ENCODE measurements at regions not wholly inside any gene's neighbourhood (a gene's known extent, or its start where the extent isn't known, plus 50 kb on each side); places are given as distances from the start of the nearest gene placed in this dataset.

DNA sequence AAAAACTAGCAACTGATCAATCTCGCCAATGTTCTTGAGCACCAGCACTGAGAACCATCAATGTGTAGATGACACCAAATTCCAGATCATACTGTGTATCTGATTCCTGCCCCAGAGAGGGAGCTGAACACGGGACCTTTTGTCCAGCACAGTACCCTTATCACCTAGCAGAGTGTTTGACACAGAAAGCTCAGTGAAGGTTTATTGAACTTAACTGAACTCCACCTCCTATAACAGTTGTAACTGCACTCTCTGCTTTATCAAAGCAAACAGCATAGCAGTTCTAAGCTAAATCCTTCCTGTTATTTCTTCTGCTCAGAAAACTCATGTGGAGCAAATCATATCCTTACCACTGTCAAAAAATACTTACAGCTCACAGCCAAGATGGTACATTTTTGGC is 183.4 kb upstream of the SLCO3A1 start:
- DNase-seq (ENCODE audit: low read depth in 2 of 2): no peak

- DNase-seq (ENCODE audit: low read depth in 2 of 2): no peak
Measured at GRCh38 chr15:91678003-91678402, 175.5 kb upstream of the SLCO3A1 start.

DNA sequence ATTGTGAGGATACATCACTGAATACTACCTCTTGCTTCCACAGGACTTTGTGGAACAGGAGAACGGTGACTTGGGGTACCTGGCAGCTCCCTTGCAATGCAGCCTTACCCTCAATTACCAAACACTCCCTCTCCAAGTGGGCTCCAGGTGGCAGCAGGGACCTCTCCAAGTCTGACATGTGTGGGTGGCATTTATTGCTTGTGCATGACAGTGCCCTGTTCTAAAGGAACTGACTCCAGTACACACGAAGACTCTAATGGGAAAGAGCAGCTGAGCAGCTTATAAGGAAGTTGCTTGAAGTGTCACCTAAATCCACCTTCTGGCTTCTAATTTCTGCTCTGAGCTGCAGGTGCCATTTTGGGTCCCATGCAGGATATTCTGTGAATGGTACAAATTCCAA is 174.1 kb upstream of the SLCO3A1 start:
- no peak for DNase-seq (ENCODE audit: low read depth in 2 of 2)

- no peak for DNase-seq (ENCODE audit: low read depth in 2 of 2)
Measured at GRCh38 chr15:91685436-91685835, 168.1 kb upstream of the SLCO3A1 start.

DNA sequence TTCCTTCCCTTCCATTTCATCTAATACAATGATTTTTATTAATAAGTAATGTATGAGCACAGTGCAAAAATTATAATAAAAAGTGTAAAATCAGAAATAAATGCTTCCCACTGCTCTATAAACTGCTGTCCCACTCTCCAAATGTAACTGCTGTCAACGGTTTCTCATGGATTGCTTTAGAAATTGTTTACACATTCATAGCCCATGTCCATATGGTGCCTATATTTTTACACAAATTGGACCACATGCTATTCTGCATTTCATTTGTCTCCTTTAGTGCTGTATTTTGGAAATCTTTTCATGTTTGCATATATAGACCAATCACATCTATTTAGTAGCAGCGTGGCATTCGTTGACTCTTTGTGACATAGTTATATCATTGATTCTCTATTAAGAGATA is 164.7 kb upstream of the SLCO3A1 start:
- DNase-seq (ENCODE audit: low read depth in 2 of 2): no peak

DNA sequence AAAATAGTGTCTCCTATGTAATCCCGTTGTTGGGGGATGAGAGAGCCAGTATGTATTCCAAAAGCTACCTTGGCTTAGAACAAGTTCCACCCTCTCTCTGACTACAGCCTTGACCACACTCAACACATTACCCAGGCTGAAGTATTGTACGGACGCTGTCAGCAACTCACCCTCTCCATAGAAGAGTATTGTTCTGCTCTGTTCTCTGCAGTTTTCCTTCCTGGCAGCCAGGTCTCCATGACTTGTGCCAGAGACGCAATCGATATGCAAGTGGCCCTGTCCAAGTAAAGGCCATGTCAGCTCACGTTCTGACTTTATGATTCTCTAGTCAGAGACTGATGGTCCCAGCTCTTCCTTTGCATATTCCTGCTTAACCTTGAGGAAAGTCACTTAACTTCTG is 164.1 kb upstream of the SLCO3A1 start:
- no peak for DNase-seq (ENCODE audit: low read depth in 2 of 2)

GRCh38 chr15:91692596-91692995 is 160.9 kb upstream of the SLCO3A1 start:
- DNase-seq (ENCODE audit: low read depth in 2 of 2): no peak

DNA sequence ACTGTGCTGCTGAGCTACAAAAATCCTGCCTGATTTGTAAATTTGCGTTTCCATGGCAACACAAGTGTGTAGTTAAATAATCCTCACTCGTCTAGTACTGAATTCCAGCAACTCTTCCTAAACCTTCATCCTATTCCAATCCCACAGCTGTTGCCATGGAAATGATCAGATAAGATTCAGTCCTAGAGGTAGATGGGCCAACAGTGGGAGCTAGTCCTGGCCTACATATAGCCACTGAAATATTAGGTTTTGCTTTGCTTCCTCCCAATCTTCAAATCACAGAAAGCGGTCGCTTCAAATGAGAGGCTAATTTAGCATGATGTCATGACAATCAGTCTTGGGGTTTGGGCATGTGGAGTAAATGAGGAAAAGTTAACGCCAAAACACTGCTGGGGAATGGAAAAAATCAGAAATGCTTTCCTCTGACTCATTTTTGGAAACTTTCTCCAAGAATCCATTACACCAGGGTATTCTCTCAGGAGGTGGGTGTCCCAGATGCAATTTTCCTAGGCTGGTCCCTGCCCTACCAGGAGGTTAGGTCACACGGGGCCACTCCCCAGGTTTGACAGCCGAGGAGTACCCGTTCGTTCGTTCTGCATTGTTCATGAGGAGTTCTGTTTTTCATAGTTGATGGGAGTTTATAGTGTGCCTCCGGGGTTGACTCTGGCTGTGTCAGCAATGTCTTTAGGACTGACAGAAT is 159.2 kb upstream of the SLCO3A1 start:
- no peak for DNase-seq (ENCODE audit: low read depth in 2 of 2)

DNA sequence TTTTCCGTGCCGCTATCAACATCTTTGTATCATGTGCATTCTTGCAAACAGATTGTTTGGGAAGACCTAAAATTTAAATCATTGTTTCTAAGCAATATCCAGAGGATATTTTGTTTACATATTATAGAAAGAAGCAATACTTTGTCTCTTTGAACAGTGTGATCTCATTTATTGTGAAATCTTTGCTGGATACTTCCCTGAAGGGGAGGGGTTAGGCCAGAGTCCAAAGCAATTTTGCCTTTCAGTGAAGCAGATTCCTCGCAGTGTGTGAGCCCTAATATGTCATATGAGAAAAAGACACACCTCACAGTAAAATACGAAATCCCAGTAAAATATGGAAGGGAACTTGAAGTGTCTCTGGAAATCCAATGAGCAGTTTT is 158.7 kb upstream of the SLCO3A1 start:
- DNase-seq (ENCODE audit: low read depth in 2 of 2): no peak

DNA sequence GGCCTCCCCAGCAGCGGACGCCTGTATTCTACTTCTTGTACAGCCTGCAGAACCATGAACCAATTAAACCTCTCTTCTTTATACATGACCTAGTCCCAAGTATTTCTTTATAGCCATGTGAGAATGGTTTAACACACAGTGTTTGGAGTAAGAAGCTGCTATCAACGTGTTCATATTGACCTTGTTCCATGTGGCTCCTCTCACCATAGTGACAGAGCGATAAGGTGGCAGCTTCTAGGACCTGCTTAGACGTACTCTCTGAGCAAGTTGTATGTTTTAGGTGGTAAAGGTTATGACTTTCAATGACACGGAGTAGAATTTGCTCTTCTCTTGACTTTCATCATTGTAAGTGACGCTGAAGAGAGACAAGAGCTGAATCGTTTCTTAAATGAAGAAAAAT is 157.7 kb upstream of the SLCO3A1 start:
- DNase-seq (ENCODE audit: low read depth in 2 of 2): no peak

DNA sequence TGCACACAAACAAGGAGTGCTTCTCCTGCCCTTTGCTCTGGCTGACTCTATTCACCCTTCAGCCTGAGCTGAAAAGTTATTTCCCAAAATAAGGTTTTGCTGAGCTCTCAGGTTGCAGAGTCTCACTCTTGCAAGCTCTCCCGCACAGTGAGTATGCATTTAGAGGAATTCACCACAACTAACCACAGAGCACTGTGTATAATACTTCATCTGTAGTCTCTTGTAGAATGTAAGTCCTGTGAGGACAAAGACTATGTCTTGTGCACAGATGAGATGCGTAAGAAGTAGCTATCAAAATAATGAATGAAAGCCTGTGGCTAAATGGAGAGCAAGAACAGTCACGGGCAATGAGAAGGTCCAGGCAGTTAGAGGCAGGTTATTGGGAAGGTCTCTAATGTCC is 156.5 kb upstream of the SLCO3A1 start:
- no peak for DNase-seq (ENCODE audit: low read depth in 2 of 2)

- no peak for DNase-seq (ENCODE audit: low read depth in 2 of 2)
Measured at GRCh38 chr15:91698241-91698640, 155.3 kb upstream of the SLCO3A1 start.

- DNase-seq (ENCODE audit: low read depth in 2 of 2): no peak
Measured at GRCh38 chr15:91699741-91700140, 153.8 kb upstream of the SLCO3A1 start.

- DNase-seq (ENCODE audit: low read depth in 2 of 2): no peak
Measured at GRCh38 chr15:91703274-91703673, 150.2 kb upstream of the SLCO3A1 start.

GRCh38 chr15:91704343-91704742 is 149.2 kb upstream of the SLCO3A1 start:
- no peak for DNase-seq (ENCODE audit: low read depth in 2 of 2)

DNA sequence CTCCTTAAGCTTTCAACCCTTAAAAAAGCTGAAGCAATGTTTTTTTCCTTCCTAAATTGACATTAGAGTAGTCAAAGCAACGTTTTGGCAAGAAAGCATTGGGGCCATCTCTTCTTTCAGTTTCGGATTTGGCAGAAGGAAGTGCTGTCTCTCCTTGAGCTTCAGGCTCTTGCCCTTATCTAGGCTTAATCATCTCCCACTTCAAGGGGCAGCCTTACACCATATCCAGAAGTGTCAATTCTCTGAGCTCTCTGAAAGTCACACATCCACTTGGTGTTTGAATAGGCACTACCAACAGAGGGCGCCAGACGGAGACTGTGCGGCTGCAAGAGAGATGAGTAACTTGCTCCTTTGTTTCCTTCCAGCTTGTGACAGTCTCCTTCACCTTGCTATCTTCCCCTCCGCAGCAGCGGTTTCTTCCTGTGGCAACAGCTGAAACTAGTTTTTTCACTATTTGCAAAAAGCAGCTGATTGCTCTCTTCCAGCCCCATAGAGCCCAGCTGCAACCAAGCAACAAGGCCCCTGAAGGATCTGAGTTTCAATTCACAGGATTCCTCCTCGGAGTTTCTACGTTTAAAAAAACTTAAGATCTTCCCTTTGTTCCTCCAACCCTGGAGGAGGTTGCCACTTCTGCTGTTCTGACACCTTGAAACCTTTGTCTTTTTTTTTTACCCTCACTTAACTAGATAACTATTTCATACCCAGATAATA is 147.0 kb upstream of the SLCO3A1 start:
- DNase-seq (ENCODE audit: low read depth in 2 of 2): peak; percentile 65 to 84

DNA sequence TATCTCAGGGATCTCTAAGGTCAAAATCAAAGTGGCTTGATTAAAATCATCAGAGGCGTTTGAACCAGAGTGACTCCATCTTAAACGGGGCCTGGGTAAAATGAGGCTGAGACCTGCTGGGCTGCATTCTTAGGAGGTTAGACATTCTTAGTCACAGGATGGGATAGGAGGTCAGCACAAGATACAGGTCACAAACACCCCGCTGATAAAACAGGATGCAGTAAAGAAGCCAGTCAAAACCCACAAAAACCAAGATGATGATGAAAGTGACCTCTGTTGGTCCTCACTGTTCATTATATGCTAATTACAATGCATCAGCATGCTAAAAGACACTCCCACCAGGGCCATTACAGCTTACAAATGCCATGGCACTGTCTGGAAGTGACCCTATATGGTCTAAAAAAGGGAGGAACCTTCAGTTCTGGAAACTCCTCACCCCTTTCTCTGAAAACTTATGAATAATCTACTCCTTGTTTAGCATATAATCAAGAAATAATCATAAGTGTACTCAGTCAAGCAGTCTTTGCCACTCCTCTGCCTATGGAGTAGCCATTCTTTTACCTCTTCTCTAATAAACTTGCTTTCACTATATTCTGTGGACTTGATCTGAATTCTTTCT is 143.3 kb upstream of the SLCO3A1 start:
- no peak for DNase-seq (ENCODE audit: low read depth in 2 of 2)

GRCh38 chr15:91711384-91712033 is 142.0 kb upstream of the SLCO3A1 start:
- no peak for DNase-seq (ENCODE audit: low read depth in 2 of 2)

- DNase-seq (ENCODE audit: low read depth in 2 of 2): no peak
Measured at GRCh38 chr15:91712286-91712685, 141.2 kb upstream of the SLCO3A1 start.

GRCh38 chr15:91716536-91716935 is 137.0 kb upstream of the SLCO3A1 start:
- no peak for DNase-seq (ENCODE audit: low read depth in 2 of 2)

DNA sequence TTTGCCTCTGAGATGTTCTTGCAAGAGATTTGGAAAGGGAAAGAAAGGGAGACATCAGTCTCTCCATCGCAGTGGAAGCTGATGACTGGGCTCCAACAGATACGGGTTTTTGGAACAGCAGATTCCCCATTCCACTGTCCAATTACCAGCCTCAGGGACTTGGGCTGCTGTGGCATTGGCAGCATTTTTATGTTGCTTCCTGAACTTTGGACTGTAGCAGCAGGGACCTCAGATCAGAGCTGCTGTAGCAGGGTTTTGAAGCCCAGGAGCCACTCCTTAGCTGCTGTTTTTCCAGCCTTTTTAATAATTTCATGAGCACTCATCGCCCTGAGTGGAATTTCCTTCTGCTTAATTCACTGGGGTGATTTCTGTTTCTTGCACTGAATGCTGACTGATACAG is 135.7 kb upstream of the SLCO3A1 start:
- DNase-seq (ENCODE audit: low read depth in 2 of 2): no peak

DNA sequence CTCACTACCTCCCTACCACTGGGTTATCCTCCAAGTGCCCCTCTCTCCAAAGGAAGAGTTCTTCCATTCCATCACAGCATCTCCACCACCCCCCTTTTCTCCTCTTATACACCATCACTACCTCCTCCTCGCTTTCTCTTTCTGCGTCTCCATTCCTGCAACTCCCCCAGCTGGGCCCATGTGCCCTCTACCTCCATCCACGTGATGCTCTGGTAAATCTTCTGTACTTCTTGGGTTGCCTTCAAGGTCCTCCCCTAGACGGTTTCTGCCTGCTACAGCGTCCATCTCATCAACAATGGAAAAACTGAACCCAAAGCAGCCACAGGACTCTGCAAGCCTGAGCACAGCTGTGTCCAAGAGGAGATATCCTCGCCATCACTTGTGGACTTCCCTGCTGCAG is 129.5 kb upstream of the SLCO3A1 start:
- DNase-seq (ENCODE audit: low read depth in 2 of 2): no peak

DNA sequence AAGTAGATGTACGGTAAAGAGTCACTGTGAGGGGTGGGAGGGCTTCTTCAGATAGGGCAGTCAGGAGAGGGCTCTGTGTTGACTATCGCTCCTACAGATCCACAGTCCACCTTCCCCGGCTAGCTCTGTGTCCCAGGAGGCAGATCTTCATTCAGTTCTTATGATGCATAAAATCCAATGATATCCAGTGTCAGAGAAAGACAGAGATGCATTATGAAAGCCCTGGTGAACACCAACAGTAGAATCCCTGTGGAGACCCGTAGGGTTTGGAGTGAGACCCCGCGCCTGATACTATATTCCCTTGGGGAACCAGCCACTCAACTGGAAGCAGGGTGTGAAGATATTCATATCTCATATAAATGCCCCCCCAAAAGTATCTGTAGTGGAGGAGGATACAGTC is 119.8 kb upstream of the SLCO3A1 start:
- DNase-seq (ENCODE audit: low read depth in 2 of 2): no peak
